NCI-H146 (cell line): ENCODE measurements at regions not wholly inside any gene's neighbourhood (a gene's known extent, or its start where the extent isn't known, plus 50 kb on each side); places are given as distances from the start of the nearest gene placed in this dataset.
"Not testable (repeated sequence)": the region's sequence is repeated elsewhere in the genome, so short reads cannot be mapped to it uniquely, and the experiment has no call there.

Experiments used
- DNase-seq: peaks from one replicate; lab custom pipeline; 2025; lab: John Stamatoyannopoulos, UW

DNA sequence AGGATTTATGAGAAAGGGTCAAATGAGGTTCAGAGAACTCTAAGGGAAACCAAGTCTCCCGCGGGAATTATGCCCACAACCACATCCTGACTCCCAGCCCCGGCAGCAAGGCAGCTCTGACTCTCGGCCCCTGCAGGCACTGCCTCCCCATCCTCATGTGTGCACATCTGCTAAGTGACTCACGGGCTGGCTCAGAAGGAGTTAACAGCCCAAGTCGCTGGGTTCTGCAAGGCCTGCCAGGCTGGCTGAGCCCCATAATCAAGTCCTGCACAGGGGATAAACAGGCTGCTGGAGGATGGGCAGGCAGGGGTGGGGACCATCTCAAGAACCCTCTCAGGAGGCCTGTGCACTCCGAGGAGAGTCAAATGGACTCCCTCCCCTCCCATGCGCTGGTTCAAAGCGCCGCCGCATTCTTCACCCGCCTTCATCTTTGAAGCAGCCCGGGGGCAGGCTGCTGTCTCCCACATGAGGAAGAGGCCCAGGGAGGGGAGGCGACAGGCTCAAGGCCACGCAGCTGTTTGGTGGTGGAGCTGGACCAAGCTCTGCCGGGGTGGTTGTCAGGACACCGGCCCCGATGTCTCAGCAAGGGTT lies 344.3 kb downstream of the MATN1 start:
- no peak for DNase-seq

DNA sequence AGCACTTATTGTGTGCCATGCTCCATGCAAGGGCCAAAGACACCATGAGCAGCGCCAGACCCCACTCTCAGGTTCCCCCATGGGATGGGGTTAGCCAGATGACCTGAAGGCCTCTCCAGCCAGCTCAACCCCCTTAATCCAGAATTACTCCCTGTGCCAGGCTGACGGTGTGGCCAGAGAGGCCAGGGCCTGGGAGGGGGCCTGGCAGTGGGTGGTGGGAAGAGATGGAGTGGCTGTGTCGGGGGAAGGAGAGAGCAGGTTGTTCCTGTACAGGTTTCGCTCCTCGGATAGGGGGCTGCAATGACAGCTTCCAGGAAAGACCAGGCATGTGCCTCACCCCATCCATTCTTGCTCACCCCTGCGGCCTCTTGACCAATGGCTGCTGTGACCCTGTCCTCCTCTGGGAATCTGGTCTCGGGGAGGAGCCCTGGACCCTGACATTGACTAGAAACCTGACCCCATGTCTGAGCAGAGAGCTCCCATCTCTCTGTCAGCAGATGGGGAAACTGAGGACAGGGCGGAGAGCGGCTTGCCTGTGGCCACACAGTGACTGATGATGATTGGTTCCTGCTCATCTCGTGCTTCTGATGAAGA lies 345.3 kb downstream of the MATN1 start:
- no peak for DNase-seq

- no peak for DNase-seq
Observed at GRCh38 chr1:30377230-30378002, 346.0 kb downstream of the MATN1 start.

DNA sequence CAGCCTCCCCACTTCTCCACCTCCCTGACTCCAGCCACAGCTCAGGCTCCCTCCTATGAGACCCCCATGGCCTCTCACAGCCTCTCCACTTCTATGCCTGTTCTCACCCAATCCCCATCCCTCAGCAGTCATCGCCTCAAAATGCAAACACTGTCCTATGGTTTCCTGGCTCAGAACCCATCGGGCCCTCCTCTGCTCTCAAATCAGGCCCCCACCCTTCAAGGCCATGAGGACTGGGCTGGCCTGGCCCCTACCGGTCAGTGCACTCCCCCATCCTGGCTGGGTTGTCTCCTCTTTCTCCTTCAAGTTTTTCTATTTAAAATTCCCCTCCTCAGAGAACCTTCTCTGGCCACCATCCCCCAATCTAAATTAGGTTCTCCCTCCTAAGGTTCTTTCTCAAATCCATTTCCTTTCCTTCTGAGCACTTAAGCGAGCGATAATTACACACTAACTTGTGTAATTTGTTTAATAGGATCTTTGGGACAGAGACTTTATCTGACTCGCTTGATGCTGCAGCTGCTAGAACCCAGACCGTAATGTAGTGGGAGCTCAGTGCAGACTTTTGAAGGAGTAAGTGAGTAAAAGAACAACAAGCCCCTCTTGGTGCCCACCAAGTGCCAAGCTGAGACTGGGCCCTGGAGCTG lies 347.2 kb downstream of the MATN1 start:
- no peak for DNase-seq

GRCh38 chr1:30375156-30375555 lies 348.2 kb downstream of the MATN1 start:
- no peak for DNase-seq

- no peak for DNase-seq
Observed at GRCh38 chr1:30374400-30375070, 348.9 kb downstream of the MATN1 start.

GRCh38 chr1:30373471-30374399 lies 349.6 kb downstream of the MATN1 start:
- DNase-seq: no peak

DNA sequence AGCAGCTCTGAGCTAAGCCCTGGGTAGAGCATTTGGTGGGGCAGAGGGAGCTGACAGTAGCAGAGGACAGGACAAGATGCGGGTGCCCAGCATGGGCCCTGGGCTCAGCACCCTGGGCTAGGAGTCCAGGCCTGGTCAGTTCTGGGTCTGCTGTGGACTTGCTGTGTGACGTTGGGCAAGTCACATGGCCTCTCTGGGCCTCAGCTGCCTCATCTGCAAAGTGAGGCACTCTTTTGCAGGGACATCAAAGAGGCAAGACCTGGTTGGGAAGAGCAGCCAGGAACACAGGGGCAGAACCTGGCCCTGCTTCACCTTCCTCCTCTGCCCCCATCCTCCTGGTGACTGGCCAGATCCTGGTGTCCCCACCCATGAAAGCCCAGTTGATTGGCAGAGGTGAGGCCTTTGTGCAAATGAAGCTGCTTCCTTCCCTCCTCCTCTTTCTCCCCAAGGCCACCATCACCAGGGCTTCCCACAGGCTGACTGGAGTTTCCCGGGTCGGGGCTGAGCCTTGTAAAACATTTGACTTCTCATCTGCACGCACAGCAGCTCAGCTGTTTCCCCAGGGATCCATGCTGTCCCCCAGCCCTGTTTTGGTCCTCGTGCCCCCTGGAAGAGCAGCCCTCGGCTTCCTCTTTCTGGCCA lies 350.5 kb downstream of the MATN1 start:
- no peak for DNase-seq

- no peak for DNase-seq
Observed at GRCh38 chr1:30371888-30372791, 351.2 kb downstream of the MATN1 start.

- no peak for DNase-seq
Observed at GRCh38 chr1:30371179-30371788, 352.1 kb downstream of the MATN1 start.

- no peak for DNase-seq
Observed at GRCh38 chr1:30368651-30369240, 354.6 kb downstream of the MATN1 start.

GRCh38 chr1:30366911-30367310 lies 356.5 kb downstream of the MATN1 start:
- no peak for DNase-seq

DNA sequence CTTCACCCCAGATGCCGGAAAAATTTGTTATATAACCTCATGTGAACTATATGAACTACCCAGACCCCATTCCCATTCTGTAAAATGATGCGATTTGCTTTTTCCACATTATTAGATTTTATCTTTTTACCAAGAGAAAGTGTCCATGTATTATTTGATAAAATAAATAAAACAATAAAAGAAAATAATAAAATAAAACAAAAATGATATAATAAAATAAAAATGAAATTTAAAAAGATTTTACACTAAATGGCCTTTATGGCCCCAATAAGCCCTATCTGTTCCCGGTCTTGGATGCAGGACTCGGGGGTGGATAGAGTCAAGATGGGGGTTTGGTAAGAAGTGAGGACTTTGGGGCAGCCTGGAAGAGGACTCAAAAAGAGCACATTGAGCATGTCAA lies 357.2 kb downstream of the MATN1 start:
- no peak for DNase-seq

DNA sequence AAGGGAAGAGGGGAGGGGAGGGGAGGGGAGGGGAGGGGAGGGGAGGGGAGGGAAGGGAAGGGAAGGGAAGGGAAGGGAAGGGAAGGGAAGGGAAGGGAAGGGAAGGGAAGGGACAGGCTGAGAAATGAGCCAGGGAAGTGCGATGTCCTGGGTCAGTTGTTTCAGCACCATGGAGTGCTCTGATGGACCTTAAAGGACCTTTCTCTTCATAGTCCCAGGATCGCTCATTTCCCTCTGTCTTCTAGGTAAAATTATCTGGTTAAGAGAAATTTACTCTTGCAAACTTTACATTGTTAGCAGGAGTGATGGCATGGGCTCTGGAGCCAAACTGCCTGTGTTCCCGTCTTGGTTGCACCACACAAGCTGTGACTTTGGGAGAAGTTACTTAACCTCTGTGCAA lies 357.8 kb downstream of the MATN1 start:
- DNase-seq: no peak

- no peak for DNase-seq
Observed at GRCh38 chr1:30363031-30363430, 360.4 kb downstream of the MATN1 start.

DNA sequence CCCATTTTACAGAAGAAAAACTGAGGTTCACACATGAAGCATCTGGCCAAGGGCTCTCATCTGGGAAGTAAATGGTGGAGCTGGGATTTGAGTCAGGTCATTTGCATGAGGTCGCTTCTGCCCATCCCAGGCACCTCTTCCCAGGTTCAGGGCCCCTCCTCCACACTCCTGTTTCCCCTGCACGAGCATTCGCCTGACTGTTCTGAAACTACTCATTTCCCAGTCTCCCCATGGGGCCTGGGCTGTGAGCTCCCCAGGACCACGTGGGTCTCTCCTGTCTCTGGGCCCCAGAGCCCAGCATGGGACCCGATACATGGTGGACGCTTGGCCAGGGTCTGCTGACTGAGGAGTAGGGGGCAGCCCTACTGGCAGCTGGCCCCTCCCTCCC lies 360.8 kb downstream of the MATN1 start:
- DNase-seq: no peak

DNA sequence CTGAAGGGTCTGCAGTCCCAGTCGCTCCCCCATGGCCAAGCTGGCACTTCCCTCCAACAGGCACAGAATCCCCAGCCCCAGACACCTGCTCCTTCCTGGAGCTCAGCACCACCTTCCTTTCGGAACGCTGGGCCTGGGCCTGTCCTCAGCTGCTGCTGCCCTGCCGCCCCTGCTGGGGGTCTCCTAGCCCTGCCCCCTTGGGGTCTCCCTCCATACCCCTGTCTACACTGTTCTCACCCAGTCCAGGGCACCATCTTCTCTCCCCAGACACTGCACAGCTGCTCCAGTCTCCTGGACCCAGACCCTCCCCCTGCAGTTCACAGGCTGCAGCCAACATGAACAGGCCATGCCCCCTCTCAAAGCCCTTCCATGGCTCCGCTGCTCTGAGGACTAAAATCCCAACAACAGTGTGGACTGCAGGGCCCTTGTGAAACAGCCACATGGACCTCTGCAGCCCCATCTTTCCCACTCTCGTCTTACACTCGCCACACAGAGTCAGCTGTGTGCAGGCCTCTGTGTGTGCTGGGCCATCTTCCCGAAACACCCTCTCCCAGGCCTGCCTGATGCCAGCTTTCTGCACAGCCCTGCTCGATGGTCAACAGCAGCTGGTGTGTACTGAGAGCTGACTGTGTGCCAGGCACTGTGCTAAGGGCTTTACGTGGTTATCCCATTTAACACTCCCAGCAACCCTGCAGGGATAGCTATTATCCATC lies 361.3 kb downstream of the MATN1 start:
- DNase-seq: not testable (repeated sequence)

- DNase-seq: no peak
Observed at GRCh38 chr1:30360753-30361152, 362.6 kb downstream of the MATN1 start.
